MCF 10A (cell line): ENCODE measurements at regions not wholly inside any gene's neighbourhood (a gene's known extent, or its start where the extent isn't known, plus 50 kb on each side); places are given as distances from the start of the nearest gene placed in this dataset.

Experiments used
- BruUV-seq: library from RNA; stranded (reverse); fragments of 400-500 nt; replicated peaks from 2 replicates; lab custom pipeline; 2021; lab: Mats Ljungman, UMichigan
- CTCF ChIA-PET: fragments of 300-600 bp; sonication (Branson Sonifier 250); formaldehyde crosslinking; extraction: SDS; loops from one replicate; lab custom pipeline; 2021; ENCODE audit warnings: antibody characterized with exemption, inconsistent platforms; lab: Yijun Ruan, JAX
- POLR2A ChIA-PET: fragments of 300-600, 350-650 bp; sonication (Branson Sonifier 250); formaldehyde crosslinking; extraction: SDS; loops from one replicate; lab custom pipeline; 2020; ENCODE audit warnings: antibody characterized with exemption, inconsistent platforms; lab: Yijun Ruan, JAX
- DNase-seq: peaks from one replicate; pipeline ENCODE4 v3.0.0-alpha.2; 2018; ENCODE audit not compliant: unreplicated experiment
- H3K27ac Mint-ChIP-seq: one replicate; pipeline ENCODE4 v1.8.0; 2022; ENCODE audit warnings: mild to moderate bottlenecking, low read depth, mixed read lengths; ENCODE audit not compliant: unreplicated experiment
- H3K27me3 Mint-ChIP-seq: one replicate; pipeline ENCODE4 v1.8.0; 2022; ENCODE audit warnings: mixed read lengths; ENCODE audit not compliant: insufficient read depth, unreplicated experiment
- H3K36me3 Mint-ChIP-seq: one replicate; pipeline ENCODE4 v1.8.0; 2022; ENCODE audit warnings: mild to moderate bottlenecking, moderate library complexity, mixed read lengths; ENCODE audit not compliant: insufficient read depth, unreplicated experiment
- H3K4me1 Mint-ChIP-seq: one replicate; pipeline ENCODE4 v1.8.0; 2022; ENCODE audit warnings: mixed read lengths; ENCODE audit not compliant: insufficient read depth, unreplicated experiment
- H3K4me3 Mint-ChIP-seq: one replicate; pipeline ENCODE4 v1.8.0; 2022; ENCODE audit warnings: mild to moderate bottlenecking, moderate library complexity, mixed read lengths; ENCODE audit not compliant: unreplicated experiment
- H3K9me3 Mint-ChIP-seq: one replicate; pipeline ENCODE4 v1.8.0; 2022; ENCODE audit warnings: mixed read lengths; ENCODE audit not compliant: unreplicated experiment
- intact Hi-C: fragments of 100-400 bp; cut with micrococcal nuclease; formaldehyde crosslinking; loops from 2 replicates; pipeline ENCODE4 v1.14.1; 2022
- TF ChIP-seq, protein P1 (sequence below): fragments of 200-600 bp; IDR thresholded peaks from one replicate; pipeline ENCODE4 v1.8.0; 2022; ENCODE audit warnings: antibody characterized with exemption, mild to moderate bottlenecking; ENCODE audit not compliant: unreplicated experiment

DNA sequence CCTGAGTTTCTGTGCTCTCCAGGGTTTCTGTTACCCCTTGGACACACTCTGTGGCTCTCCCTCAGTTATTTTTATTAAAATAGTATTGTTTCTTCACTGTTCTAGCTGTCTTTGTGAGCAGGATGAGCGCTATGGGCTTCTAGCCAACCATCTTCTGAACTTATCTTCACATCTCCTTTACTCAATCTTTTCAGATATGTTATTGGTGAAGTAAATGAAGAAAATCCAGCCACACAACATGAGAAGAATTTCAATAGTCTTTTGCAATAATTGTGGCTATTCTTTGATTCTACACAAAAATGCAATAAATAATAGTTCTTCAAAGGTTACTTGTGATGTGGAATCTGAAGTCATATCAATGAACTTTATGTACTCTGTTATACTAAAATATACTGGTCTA is 80.3 kb upstream of the CAMK1G start:
- no TSS peak for BruUV-seq
- intact Hi-C loops: no loop called here

DNA sequence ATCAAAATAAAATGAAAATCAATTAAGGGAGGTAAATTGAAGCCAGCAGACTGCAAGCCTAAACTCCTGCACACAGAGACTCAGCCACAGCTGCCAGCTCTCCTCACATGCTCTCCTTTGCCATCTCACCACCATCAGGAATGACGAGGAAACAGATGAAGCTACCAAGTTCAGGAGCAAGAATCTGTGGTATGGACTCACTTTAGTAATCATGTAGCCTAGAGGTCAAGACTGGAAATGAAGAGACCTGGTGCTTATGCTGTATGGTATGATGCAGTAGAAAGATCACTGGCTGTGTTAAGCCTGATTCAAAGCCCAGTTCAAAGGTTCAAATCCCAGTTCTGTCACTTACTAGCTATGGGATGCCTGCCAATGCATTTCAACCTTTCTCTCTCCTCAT is 78.9 kb upstream of the CAMK1G start:
- POLR2A ChIA-PET: interaction anchor here (0.7 to 6.7 kb wide), 6 partner anchors 11 to 76 kb away, joined by 3 to 62 read pairs (median 8); no protein-coding TSS in a partner anchor
- no TSS peak for BruUV-seq
- no peaks in the 10 kb centered on the region for H3K4me1 Mint-ChIP-seq
- TF ChIP-seq, protein P1, sequence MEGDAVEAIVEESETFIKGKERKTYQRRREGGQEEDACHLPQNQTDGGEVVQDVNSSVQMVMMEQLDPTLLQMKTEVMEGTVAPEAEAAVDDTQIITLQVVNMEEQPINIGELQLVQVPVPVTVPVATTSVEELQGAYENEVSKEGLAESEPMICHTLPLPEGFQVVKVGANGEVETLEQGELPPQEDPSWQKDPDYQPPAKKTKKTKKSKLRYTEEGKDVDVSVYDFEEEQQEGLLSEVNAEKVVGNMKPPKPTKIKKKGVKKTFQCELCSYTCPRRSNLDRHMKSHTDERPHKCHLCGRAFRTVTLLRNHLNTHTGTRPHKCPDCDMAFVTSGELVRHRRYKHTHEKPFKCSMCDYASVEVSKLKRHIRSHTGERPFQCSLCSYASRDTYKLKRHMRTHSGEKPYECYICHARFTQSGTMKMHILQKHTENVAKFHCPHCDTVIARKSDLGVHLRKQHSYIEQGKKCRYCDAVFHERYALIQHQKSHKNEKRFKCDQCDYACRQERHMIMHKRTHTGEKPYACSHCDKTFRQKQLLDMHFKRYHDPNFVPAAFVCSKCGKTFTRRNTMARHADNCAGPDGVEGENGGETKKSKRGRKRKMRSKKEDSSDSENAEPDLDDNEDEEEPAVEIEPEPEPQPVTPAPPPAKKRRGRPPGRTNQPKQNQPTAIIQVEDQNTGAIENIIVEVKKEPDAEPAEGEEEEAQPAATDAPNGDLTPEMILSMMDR: no peak
- H3K4me3 Mint-ChIP-seq: no peak overlapping the region
- DNase-seq: no peak
- intact Hi-C loops: no loop called here
- CTCF ChIA-PET: interaction anchor here (0.6 to 7.4 kb wide), 10 partner anchors 9 to 506 kb away, joined by 3 to 78 read pairs (median 5); no protein-coding TSS in a partner anchor
- H3K27ac Mint-ChIP-seq: no peak overlapping the region
- H3K9me3 Mint-ChIP-seq: peaks cover 16% of the 10 kb centered on the region
- no peaks in the 10 kb centered on the region for H3K36me3 Mint-ChIP-seq
- H3K27me3 Mint-ChIP-seq: no peaks in the 10 kb centered on the region

More for the DNA sequence above, 80.3 kb upstream of the CAMK1G start:
- no peak overlapping the region for H3K27ac Mint-ChIP-seq
- H3K4me1 Mint-ChIP-seq: no peaks in the 10 kb centered on the region
- no peak overlapping the region for H3K4me3 Mint-ChIP-seq
- DNase-seq: no peak
- ChIA-PET POLR2A (interaction anchor here (0.7 to 6.7 kb wide), 3 partner anchors 12 to 26 kb away, joined by 3 to 62 read pairs (median 3); no protein-coding TSS in a partner anchor), CTCF (interaction anchor here (0.6 to 7.4 kb wide), 10 partner anchors 12 to 850 kb away, joined by 3 to 78 read pairs (median 7); no protein-coding TSS in a partner anchor)
- TF ChIP-seq, protein P1: no peak
- no peaks in the 10 kb centered on the region for H3K27me3 Mint-ChIP-seq
- no peaks in the 10 kb centered on the region for H3K36me3 Mint-ChIP-seq
- peaks cover 16% of the 10 kb centered on the region for H3K9me3 Mint-ChIP-seq

DNA sequence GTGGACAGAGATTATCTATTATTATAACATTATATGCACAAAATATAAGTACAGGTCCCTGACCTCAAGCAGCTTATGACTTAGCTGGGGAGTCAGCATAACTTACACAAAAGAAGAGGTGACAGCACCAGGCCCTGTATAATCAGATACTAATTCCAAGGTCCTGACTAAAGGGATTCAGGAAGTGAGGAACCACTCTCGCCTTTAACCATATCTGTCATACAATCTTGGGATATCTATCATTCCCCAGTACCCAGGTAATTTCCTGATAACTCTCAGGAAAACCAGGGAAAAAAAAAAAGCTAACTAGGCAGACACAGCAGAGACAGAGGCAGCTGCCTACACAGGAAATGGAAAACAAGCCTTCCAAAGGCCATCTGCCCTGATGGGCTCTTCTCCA is 78.5 kb upstream of the CAMK1G start:
- intact Hi-C loops: no loop called here
- no TSS peak for BruUV-seq
- ChIA-PET POLR2A (interaction anchor here (0.7 to 6.7 kb wide), 9 partner anchors 10 to 183 kb away, joined by 3 to 62 read pairs (median 7); no protein-coding TSS in a partner anchor), CTCF (interaction anchor here (0.6 to 7.4 kb wide), 20 partner anchors 10 to 1507 kb away, joined by 3 to 78 read pairs (median 4); no protein-coding TSS in a partner anchor)
- no peaks in the 10 kb centered on the region for H3K4me1 Mint-ChIP-seq
- no peak overlapping the region for H3K4me3 Mint-ChIP-seq
- H3K9me3 Mint-ChIP-seq: peaks cover 15% of the 10 kb centered on the region
- H3K27ac Mint-ChIP-seq: no peak overlapping the region
- TF ChIP-seq, protein P1: no peak
- DNase-seq: no peak
- H3K27me3 Mint-ChIP-seq: no peaks in the 10 kb centered on the region
- no peaks in the 10 kb centered on the region for H3K36me3 Mint-ChIP-seq

DNA sequence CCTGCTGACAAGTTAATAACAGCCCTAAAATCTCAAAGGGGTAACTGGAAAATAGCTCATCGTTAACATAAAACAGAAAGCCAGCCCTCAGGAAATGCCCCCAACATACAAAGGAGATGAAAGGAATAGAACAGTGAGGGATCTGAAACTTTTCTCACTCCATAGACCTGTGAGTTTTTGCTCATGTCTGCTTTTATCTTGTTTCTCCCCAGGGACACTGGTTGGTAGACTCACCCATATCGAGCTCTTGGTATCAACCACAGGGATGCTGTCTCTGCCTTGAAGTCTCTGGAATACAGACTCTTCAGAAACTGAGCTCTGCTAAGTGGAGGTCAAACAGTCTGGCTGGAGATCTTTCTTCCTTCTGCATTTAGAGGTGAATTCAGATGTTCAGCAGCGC is 77.4 kb upstream of the CAMK1G start:
- no TSS peak for BruUV-seq
- CTCF ChIA-PET: interaction anchor here (0.6 to 7.4 kb wide), 21 partner anchors 9 to 1508 kb away, joined by 3 to 78 read pairs (median 4); no protein-coding TSS in a partner anchor
- POLR2A ChIA-PET: interaction anchor here (1.2 to 6.7 kb wide), 6 partner anchors 9 to 73 kb away, joined by 5 to 62 read pairs (median 8); no protein-coding TSS in a partner anchor
- no peak for DNase-seq
- Mint-ChIP-seq H3K27ac (no peak overlapping the region), H3K27me3 (no peaks in the 10 kb centered on the region), H3K4me1 (peaks cover 4% of the 10 kb centered on the region), H3K9me3 (peaks cover 4% of the 10 kb centered on the region), H3K4me3 (no peak overlapping the region), H3K36me3 (no peaks in the 10 kb centered on the region)
- intact Hi-C loops: no loop called here
- TF ChIP-seq, protein P1: no peak
